ENCODE measurements at regions not wholly inside any gene's neighbourhood (a gene's known extent, or its start where the extent isn't known, plus 50 kb on each side); places are given as distances from the start of the nearest gene placed in this dataset.

- no peak for TF ChIP-seq BHLHE40 (IDR thresholded peaks at IDR 0.05; ENCODE audit: borderline replicate concordance)
- TF ChIP-seq ELF4 (IDR thresholded peaks at IDR 0.05), result no peak
- TF ChIP-seq SUZ12 (IDR thresholded peaks at IDR 0.05), result no peak
- TF ChIP-seq HDGF (IDR thresholded peaks at IDR 0.05; ENCODE audit: borderline replicate concordance), result no peak
- TF ChIP-seq SP1 (IDR thresholded peaks at IDR 0.05), result no peak
- peak; percentile 84 for TF ChIP-seq PKNOX1 (IDR thresholded peaks at IDR 0.05)
- no peak for TF ChIP-seq L3MBTL2 (conservative IDR thresholded peaks at IDR 0.05)
- no peak for TF ChIP-seq TARDBP (IDR thresholded peaks at IDR 0.05)
- TF ChIP-seq ARNT (IDR thresholded peaks at IDR 0.05), result no peak
- peak; percentile 15; the same call in 1 of the 2 replicates for TF ChIP-seq CTBP1 (IDR thresholded peaks at IDR 0.05; ENCODE audit: borderline replicate concordance)
- no peak for TF ChIP-seq FOXM1 (IDR thresholded peaks at IDR 0.05; ENCODE audit: borderline replicate concordance)
- no peak for TF ChIP-seq FOXK2 (IDR thresholded peaks at IDR 0.05)
- peak; percentile 49; the same call in 1 of the 2 replicates for TF ChIP-seq ZNF384 (IDR thresholded peaks at IDR 0.05)
- TF ChIP-seq FOXA1 (IDR thresholded peaks at IDR 0.05), result no peak
Measured at GRCh38 chr12:24081092-24081529, 131.6 kb upstream of the SOX5 start.
